Lower lobe of right lung (tissue), 2 donors: ENCODE measurements at regions not wholly inside any gene's neighbourhood (a gene's known extent, or its start where the extent isn't known, plus 50 kb on each side); places are given as distances from the start of the nearest gene placed in this dataset.
A peak's percentile ranks its signal among the peaks of the same experiment; 100 is the strongest.
"Not testable (repeated sequence)": the region's sequence is repeated elsewhere in the genome, so short reads cannot be mapped to it uniquely, and the experiment has no call there.

Source experiments
- ATAC-seq, 2 donors: fragments of 200-7000 bp; cut with Tn5 transposase; one replicate each; pipeline ENCODE4 v1.9.1; 2020 to 2022; ENCODE audit warnings: mild to moderate bottlenecking in 2 of 2, moderate library complexity in 2 of 2
- DNase-seq: peaks from one replicate; pipeline ENCODE4 v3.0.0-alpha.2; 2020
- H3K27ac ChIP-seq: fragments of 200-600 bp; one replicate; pipeline ENCODE4 v1.8.0; 2022
- H3K27me3 ChIP-seq: fragments of 200-600 bp; one replicate; pipeline ENCODE4 v1.8.0; 2022; ENCODE audit warnings: low read depth
- H3K36me3 ChIP-seq: fragments of 200-600 bp; one replicate; pipeline ENCODE4 v1.8.0; 2022; ENCODE audit warnings: mild to moderate bottlenecking
- H3K4me1 ChIP-seq: fragments of 200-600 bp; one replicate; pipeline ENCODE4 v1.8.0; 2022
- H3K4me3 ChIP-seq: fragments of 200-600 bp; one replicate; pipeline ENCODE4 v1.8.0; 2022; ENCODE audit warnings: mild to moderate bottlenecking
- H3K9me3 ChIP-seq: fragments of 200-600 bp; one replicate; pipeline ENCODE4 v1.8.0; 2022
- CTCF ChIP-seq: fragments of 200-600 bp; IDR thresholded peaks from one replicate; pipeline ENCODE4 v1.8.0; 2022; ENCODE audit warnings: antibody characterized with exemption, mild to moderate bottlenecking
- intact Hi-C: fragments of 100-400 bp; cut with DNase I; formaldehyde crosslinking; loops from one replicate; pipeline ENCODE4 v1.11.0; 2022
- donor health status: DM: no; HTN: yes; CAD: no; lungs with severe emphysema.

GRCh38 chr5:154646745-154647113, 108.4 kb upstream of the LARP1 start:
- no peaks in the 10 kb centered on the region for H3K36me3 ChIP-seq
- H3K9me3 ChIP-seq: no peaks in the 10 kb centered on the region
- DNase-seq: no peak
- intact Hi-C loops: no loop called here
- peak in 1 of 2 donors; percentile 4 for ATAC-seq
- peak overlapping the region; percentile 41 for H3K4me3 ChIP-seq
- TF ChIP-seq CTCF: no peak
- no peak overlapping the region for H3K27ac ChIP-seq
- peaks cover 18% of the 10 kb centered on the region for H3K4me1 ChIP-seq
- H3K27me3 ChIP-seq: no peaks in the 10 kb centered on the region

DNA sequence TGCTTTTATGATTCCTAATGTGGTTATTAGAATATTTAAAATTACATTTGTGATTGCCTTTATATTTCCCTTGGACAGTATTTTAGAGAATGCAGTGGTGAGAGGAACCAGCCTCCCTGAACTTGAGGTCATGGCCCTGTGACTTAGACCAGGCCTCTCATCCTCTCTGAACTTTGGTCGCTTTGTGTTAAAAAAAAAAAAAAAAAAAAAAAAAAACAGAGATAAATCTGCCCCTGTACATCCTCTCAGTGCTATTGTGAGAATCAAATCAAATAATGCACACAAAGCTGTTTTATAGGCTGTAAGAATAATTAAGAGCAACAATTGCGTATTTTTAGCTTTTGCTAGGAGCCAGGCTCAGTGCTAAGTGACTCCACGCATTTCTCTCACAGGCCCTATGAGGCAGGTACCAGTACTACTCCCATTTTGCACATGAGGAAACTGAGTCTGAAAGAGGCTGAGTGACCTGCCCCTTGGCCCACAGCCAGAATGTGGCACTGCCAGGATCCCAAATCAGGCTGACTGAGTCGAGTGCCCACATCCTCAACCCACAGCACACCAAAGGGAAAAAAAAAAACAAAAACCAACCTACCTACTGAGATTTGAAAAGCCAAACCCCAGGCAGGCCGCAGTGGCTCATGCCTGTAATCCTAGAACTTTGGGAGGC, 110.3 kb upstream of the LARP1 start:
- Histone ChIP-seq H3K27ac (no peak overlapping the region), H3K36me3 (no peaks in the 10 kb centered on the region), H3K4me1 (peaks cover 10% of the 10 kb centered on the region), H3K27me3 (no peaks in the 10 kb centered on the region), H3K4me3 (no peak overlapping the region), H3K9me3 (no peaks in the 10 kb centered on the region)
- ATAC-seq (no peak), DNase-seq (no peak)
- no peak for TF ChIP-seq CTCF
- intact Hi-C loops: no loop called here

GRCh38 chr5:154642499-154643245, 112.5 kb upstream of the LARP1 start:
- H3K36me3 ChIP-seq: no peaks in the 10 kb centered on the region
- peak; percentile 42 for TF ChIP-seq CTCF
- peaks cover 7% of the 10 kb centered on the region for H3K4me1 ChIP-seq
- peak in 1 of 2 donors; percentile 74 for ATAC-seq
- H3K27ac ChIP-seq: no peak overlapping the region
- H3K27me3 ChIP-seq: no peaks in the 10 kb centered on the region
- DNase-seq: no peak
- intact Hi-C loops: no loop called here
- H3K9me3 ChIP-seq: no peaks in the 10 kb centered on the region
- H3K4me3 ChIP-seq: no peak overlapping the region

- TF ChIP-seq CTCF: peak; percentile 55
- intact Hi-C loops, ATAC-seq, H3K4me1 ChIP-seq, H3K27ac ChIP-seq, DNase-seq, H3K36me3 ChIP-seq, H3K27me3 ChIP-seq, H3K4me3 ChIP-seq, H3K9me3 ChIP-seq: not testable (repeated sequence)
Observed at GRCh38 chr5:154640213-154640831, 114.9 kb upstream of the LARP1 start.

DNA sequence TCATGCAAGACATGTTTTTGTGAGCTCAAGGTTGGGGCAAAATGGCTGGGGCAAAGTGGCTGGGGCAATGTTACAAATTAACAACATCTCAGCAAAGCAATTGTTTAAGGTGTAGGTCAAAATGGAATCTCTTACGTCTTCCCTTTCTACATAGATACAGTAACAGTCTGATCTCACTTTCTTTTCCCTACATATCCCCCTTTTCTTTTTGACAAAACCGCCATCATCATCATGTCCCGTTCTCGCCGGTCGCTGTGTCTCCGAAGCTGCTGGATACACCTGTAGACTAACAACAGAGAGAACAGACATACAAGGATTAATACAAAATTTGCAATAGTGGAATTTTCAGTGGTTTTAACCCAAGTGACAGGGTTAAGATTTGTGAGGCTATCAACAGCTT, 118.4 kb upstream of the LARP1 start:
- ATAC-seq, H3K27ac ChIP-seq, DNase-seq, H3K9me3 ChIP-seq, H3K27me3 ChIP-seq, H3K4me3 ChIP-seq, H3K4me1 ChIP-seq, intact Hi-C loops, H3K36me3 ChIP-seq: not testable (repeated sequence)

- H3K36me3 ChIP-seq, H3K9me3 ChIP-seq, H3K27ac ChIP-seq, intact Hi-C loops, ATAC-seq, H3K4me1 ChIP-seq, H3K27me3 ChIP-seq, DNase-seq, H3K4me3 ChIP-seq: not testable (repeated sequence)
Observed at GRCh38 chr5:154636271-154636670, 118.9 kb upstream of the LARP1 start.

- H3K4me3 ChIP-seq, DNase-seq, H3K36me3 ChIP-seq, H3K27ac ChIP-seq, ATAC-seq, H3K4me1 ChIP-seq, intact Hi-C loops, H3K27me3 ChIP-seq, H3K9me3 ChIP-seq: not testable (repeated sequence)
Observed at GRCh38 chr5:154633744-154634143, 121.4 kb upstream of the LARP1 start.
